ENCODE measurements at regions not wholly inside any gene's neighbourhood (a gene's known extent, or its start where the extent isn't known, plus 50 kb on each side); places are given as distances from the start of the nearest gene placed in this dataset.

- TF ChIP-seq CTCF (IDR thresholded peaks at IDR 0.05) (no peak), POLR2A (IDR thresholded peaks at IDR 0.05) (no peak)
Measured at GRCh38 chr3:102207151-102207571, 227.7 kb upstream of the ZPLD1 start.

All from Peyer's patch (tissue), 4 donors.